Endodermal cell (in vitro differentiated cells): ENCODE measurements at regions not wholly inside any gene's neighbourhood (a gene's known extent, or its start where the extent isn't known, plus 50 kb on each side); places are given as distances from the start of the nearest gene placed in this dataset.
A peak's percentile ranks its signal among the peaks of the same experiment; 100 is the strongest.
"Not testable (repeated sequence)": the region's sequence is repeated elsewhere in the genome, so short reads cannot be mapped to it uniquely, and the experiment has no call there.

ENCODE experiments used
- DNase-seq: peaks from one replicate; pipeline ENCODE4 v3.0.0-alpha.2; 2017
- H3K27ac ChIP-seq: 2 replicates; pipeline ENCODE4 v1.5.1; 2013; ENCODE audit warnings: mild to moderate bottlenecking, low read depth, low read length, moderate library complexity
- H3K27me3 ChIP-seq: 2 replicates; pipeline ENCODE4 v1.6.1; 2013; ENCODE audit warnings: mild to moderate bottlenecking, low read length, moderate library complexity; ENCODE audit not compliant: insufficient read depth, control insufficient read depth, poor library complexity, severe bottlenecking
- H3K36me3 ChIP-seq: 2 replicates; pipeline ENCODE4 v1.7.0; 2013; ENCODE audit warnings: mild to moderate bottlenecking, low read length, moderate library complexity; ENCODE audit not compliant: control insufficient read depth, insufficient read depth
- H3K4me1 ChIP-seq: one replicate; pipeline ENCODE4 v1.7.0; 2013; ENCODE audit warnings: low read length; ENCODE audit not compliant: control insufficient read depth, insufficient read depth
- H3K4me3 ChIP-seq: 2 replicates; pipeline ENCODE4 v1.5.1; 2013; ENCODE audit warnings: mild to moderate bottlenecking, low read length, moderate library complexity
- H3K9ac ChIP-seq: 2 replicates; pipeline ENCODE4 v1.6.1; 2013; ENCODE audit warnings: mild to moderate bottlenecking, low read length, moderate library complexity; ENCODE audit not compliant: poor library complexity, severe bottlenecking; ENCODE audit errors: extremely low read depth
- H3K9me3 ChIP-seq: 2 replicates; pipeline ENCODE4 v1.6.1; 2013; ENCODE audit warnings: mild to moderate bottlenecking, low read length, moderate library complexity; ENCODE audit not compliant: control insufficient read depth
- H3K27ac Mint-ChIP-seq: 2 replicates; pipeline ENCODE4 v1.8.0; 2020; ENCODE audit warnings: mixed read lengths
- H3K27me3 Mint-ChIP-seq: 2 replicates; pipeline ENCODE4 v1.8.0; 2021; ENCODE audit warnings: mild to moderate bottlenecking, mixed read lengths; ENCODE audit not compliant: insufficient read depth
- H3K36me3 Mint-ChIP-seq: 2 replicates; pipeline ENCODE4 v1.8.0; 2020; ENCODE audit warnings: low read depth, mixed read lengths
- H3K4me1 Mint-ChIP-seq: 2 replicates; pipeline ENCODE4 v1.8.0; 2020; ENCODE audit warnings: mixed read lengths
- H3K4me3 Mint-ChIP-seq: 2 replicates; pipeline ENCODE4 v1.8.0; 2020; ENCODE audit warnings: mild to moderate bottlenecking, moderate library complexity, mixed read lengths
- H3K9me3 Mint-ChIP-seq: 2 replicates; pipeline ENCODE4 v1.8.0; 2020; ENCODE audit warnings: mild to moderate bottlenecking, mixed read lengths
- WGBS, 2 experiments: methylation state at CpG; one replicate each; pipeline versions ENCODE4 v1.1.5 to v1.1.7; 2013; ENCODE audit warnings: missing lambda C conversion rate in 2 of 2, mixed read lengths in 1 of 2; ENCODE audit not compliant: insufficient coverage in 1 of 2, insufficient read length in 1 of 2; 5-methylcytosine and 5-hydroxymethylcytosine counted together
- TF ChIP-seq, protein P1 (sequence below): fragments of 200-600 bp; sonication (generic); conservative IDR thresholded peaks from 2 replicates; pipeline ENCODE4 v1.5.0; 2021; ENCODE audit warnings: antibody characterized with exemption, mild to moderate bottlenecking

DNA sequence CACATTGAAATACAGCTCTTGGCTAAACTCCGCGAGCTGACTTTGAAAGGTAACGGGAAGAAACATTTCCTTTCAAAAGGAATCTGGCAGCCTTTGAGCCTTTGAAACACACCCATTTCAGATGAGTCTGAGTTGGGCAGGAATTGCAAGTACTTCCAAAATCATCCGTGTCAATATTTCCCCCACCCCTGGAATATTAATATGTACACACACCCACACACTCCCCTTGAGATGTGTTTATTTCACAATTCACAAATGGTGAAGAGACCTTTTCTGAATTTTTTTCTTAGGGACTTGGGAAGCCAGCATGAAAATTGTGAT lies 438.7 kb upstream of the NRP1 start:
- Histone ChIP-seq H3K4me3 (no peak overlapping the region), H3K4me1 (no peaks in the 10 kb centered on the region), H3K27ac (peak overlapping the region; percentile 76), H3K9ac (no peak overlapping the region), H3K27me3 (no peaks in the 10 kb centered on the region), H3K36me3 (no peaks in the 10 kb centered on the region), H3K9me3 (no peaks in the 10 kb centered on the region)
- Mint-ChIP-seq H3K36me3 (no peaks in the 10 kb centered on the region), H3K4me1 (peaks cover 16% of the 10 kb centered on the region), H3K27ac (peak overlapping the region; percentile 10), H3K9me3 (no peaks in the 10 kb centered on the region), H3K27me3 (no peaks in the 10 kb centered on the region), H3K4me3 (no peak overlapping the region)
- DNase-seq, result no peak
- WGBS, 2 experiments, result 30 to 54% methylated on average over 4 of the region's 4 CpGs
- TF ChIP-seq, protein P1, sequence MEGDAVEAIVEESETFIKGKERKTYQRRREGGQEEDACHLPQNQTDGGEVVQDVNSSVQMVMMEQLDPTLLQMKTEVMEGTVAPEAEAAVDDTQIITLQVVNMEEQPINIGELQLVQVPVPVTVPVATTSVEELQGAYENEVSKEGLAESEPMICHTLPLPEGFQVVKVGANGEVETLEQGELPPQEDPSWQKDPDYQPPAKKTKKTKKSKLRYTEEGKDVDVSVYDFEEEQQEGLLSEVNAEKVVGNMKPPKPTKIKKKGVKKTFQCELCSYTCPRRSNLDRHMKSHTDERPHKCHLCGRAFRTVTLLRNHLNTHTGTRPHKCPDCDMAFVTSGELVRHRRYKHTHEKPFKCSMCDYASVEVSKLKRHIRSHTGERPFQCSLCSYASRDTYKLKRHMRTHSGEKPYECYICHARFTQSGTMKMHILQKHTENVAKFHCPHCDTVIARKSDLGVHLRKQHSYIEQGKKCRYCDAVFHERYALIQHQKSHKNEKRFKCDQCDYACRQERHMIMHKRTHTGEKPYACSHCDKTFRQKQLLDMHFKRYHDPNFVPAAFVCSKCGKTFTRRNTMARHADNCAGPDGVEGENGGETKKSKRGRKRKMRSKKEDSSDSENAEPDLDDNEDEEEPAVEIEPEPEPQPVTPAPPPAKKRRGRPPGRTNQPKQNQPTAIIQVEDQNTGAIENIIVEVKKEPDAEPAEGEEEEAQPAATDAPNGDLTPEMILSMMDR, result no peak

DNA sequence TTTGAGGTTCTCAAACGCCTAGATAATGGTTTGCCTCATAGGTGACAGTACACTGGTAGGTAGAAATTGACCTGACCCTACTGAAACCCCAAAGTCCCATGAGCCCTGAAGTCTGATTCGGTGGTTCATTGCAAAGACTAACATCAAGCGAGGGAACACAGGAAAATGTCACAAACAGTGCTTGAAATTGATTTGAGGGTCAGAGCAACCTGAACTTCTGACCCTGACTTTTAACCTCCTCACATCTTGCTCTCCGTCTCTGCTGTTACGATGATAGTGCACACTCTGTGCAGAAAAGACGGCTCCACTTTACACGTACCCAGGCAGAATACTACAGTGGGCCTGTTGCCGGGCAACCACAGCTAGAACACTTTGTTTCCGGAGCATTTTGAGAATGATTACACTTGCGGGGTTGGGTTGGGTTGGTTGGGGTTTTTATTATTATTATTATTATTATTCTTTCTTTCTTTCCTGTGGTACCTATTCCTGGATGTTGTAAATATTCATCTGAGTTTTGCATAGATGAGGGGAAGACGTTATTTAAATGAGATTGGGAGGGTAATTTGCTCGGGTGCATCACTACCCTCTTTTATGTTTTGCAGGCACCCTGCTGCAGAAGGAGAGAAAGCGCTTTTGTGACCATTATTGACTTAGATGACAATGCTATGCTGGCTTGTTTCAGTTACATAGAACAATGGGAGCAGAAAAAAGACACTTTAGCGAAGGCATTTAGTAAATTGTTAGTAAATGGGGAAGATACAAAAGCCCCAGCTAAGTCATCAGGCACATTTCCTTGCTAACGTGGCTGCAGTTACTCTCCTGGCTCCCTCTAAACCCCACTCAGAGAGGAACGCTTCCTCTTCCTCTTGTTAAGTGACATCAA lies 438.1 kb upstream of the NRP1 start:
- H3K27me3 ChIP-seq, result no peaks in the 10 kb centered on the region
- H3K4me1 ChIP-seq, result no peaks in the 10 kb centered on the region
- H3K27ac ChIP-seq, result peak overlapping the region; percentile 76
- Mint-ChIP-seq H3K36me3 (no peaks in the 10 kb centered on the region), H3K4me3 (no peak overlapping the region), H3K27ac (peak overlapping the region; percentile 10), H3K4me1 (peaks cover 16% of the 10 kb centered on the region), H3K9me3 (no peaks in the 10 kb centered on the region), H3K27me3 (no peaks in the 10 kb centered on the region)
- no peaks in the 10 kb centered on the region for H3K36me3 ChIP-seq
- 50 to 51% methylated on average over 6 to 15 of the region's 16 CpGs for WGBS, 2 experiments
- H3K9ac ChIP-seq, result no peak overlapping the region
- H3K9me3 ChIP-seq, result no peaks in the 10 kb centered on the region
- no peak overlapping the region for H3K4me3 ChIP-seq
- DNase-seq, result peak; percentile 57
- TF ChIP-seq, protein P1, result no peak

DNA sequence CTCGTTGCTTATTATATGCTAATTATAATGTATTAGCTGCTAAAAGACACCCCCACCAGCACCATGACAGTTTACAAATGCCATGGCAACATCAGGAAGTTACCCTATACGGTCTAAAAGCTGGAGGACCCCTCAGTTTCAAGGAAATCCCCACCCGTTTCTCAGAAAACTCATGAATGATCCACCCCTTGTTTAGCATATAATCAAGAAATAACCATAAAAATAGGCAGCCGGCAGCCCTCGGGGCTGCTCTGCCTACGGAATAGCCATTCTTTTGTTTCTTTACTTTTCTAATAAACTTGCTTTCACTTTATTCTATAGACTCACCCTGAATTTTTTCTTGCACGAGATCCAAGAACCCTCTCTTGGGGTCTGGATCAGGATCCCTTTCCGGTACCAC lies 437.4 kb upstream of the NRP1 start:
- not testable (repeated sequence) for H3K27me3 ChIP-seq, H3K27ac Mint-ChIP-seq, H3K4me3 Mint-ChIP-seq, DNase-seq, H3K27ac ChIP-seq, H3K36me3 ChIP-seq, H3K4me1 ChIP-seq, H3K9me3 ChIP-seq, H3K9me3 Mint-ChIP-seq, H3K36me3 Mint-ChIP-seq, H3K4me3 ChIP-seq, H3K9ac ChIP-seq, H3K27me3 Mint-ChIP-seq
- 72 to 77% methylated on average over 6 to 8 of the region's 8 CpGs for WGBS, 2 experiments
- peaks cover 16% of the 10 kb centered on the region for H3K4me1 Mint-ChIP-seq
